ENCODE measurements at regions not wholly inside any gene's neighbourhood (a gene's known extent, or its start where the extent isn't known, plus 50 kb on each side); places are given as distances from the start of the nearest gene placed in this dataset.

DNA sequence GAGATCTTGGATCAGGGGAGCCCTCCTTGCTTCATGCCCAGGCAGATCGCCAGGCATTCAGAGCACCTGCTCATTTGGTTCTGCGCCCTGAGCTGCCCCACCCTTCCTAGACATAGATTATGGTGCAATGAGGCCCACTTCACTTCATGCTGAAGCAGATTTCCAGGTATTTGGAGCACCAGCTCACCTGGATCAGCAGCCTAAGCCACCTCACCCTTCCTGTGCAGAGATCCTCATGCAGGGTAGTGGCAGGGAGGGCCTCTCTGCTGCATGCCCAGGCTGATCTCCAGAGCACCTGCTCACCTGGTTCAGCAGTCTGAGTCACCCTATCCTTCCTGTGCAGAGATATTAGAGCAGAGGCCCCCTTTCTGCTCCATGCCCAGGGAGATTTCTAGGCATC, 1966.1 kb downstream of the PCDH9 start:
- H3K36me3 ChIP-seq (ENCODE audit: control insufficient read depth in 4 of 4, insufficient read depth in 3 of 4, low read depth in 1 of 4, low read length in 3 of 4): no peaks in the 10 kb centered on the region
- peaks cover 0 to 4% (median 0%) of the 10 kb centered on the region in 4 donors for H3K9me3 ChIP-seq (ENCODE audit: control insufficient read depth in 4 of 4, low read length in 3 of 4)
- DNase-seq (ENCODE audit: low spot score): no peak
- no peak overlapping the region for H3K27ac ChIP-seq (ENCODE audit: low read depth in 1 of 2, low read length in 2 of 2)
- TF ChIP-seq NR2F2 (IDR thresholded peaks at IDR 0.05) (no peak), HNF4A (conservative IDR thresholded peaks at IDR 0.05) (no peak), RAD21 (IDR thresholded peaks at IDR 0.05) (no peak), YY1 (IDR thresholded peaks at IDR 0.05) (no peak), MAX (IDR thresholded peaks at IDR 0.05) (no peak)
- TF ChIP-seq, protein P1, sequence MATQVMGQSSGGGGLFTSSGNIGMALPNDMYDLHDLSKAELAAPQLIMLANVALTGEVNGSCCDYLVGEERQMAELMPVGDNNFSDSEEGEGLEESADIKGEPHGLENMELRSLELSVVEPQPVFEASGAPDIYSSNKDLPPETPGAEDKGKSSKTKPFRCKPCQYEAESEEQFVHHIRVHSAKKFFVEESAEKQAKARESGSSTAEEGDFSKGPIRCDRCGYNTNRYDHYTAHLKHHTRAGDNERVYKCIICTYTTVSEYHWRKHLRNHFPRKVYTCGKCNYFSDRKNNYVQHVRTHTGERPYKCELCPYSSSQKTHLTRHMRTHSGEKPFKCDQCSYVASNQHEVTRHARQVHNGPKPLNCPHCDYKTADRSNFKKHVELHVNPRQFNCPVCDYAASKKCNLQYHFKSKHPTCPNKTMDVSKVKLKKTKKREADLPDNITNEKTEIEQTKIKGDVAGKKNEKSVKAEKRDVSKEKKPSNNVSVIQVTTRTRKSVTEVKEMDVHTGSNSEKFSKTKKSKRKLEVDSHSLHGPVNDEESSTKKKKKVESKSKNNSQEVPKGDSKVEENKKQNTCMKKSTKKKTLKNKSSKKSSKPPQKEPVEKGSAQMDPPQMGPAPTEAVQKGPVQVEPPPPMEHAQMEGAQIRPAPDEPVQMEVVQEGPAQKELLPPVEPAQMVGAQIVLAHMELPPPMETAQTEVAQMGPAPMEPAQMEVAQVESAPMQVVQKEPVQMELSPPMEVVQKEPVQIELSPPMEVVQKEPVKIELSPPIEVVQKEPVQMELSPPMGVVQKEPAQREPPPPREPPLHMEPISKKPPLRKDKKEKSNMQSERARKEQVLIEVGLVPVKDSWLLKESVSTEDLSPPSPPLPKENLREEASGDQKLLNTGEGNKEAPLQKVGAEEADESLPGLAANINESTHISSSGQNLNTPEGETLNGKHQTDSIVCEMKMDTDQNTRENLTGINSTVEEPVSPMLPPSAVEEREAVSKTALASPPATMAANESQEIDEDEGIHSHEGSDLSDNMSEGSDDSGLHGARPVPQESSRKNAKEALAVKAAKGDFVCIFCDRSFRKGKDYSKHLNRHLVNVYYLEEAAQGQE (IDR thresholded peaks at IDR 0.05): no peak
- H3K4me3 ChIP-seq (ENCODE audit: low read depth in 1 of 3, low read length in 3 of 3): no peak overlapping the region
- no peaks in the 10 kb centered on the region for H3K4me1 ChIP-seq (ENCODE audit: control insufficient read depth in 4 of 4, insufficient read depth in 4 of 4, low read length in 3 of 4)
- H3K9ac ChIP-seq (ENCODE audit: low read depth in 1 of 2, low read length in 2 of 2): no peak overlapping the region
- no peaks in the 10 kb centered on the region for H3K27me3 ChIP-seq (ENCODE audit: control insufficient read depth in 4 of 4, insufficient read depth in 4 of 4, low read length in 3 of 4)
- 77% methylated on average over 2 of the region's 2 CpGs for WGBS

GRCh38 chr13:65260946-65261891, 1968.9 kb downstream of the PCDH9 start:
- no peak for DNase-seq (ENCODE audit: low spot score)
- peaks cover 0 to 4% (median 0%) of the 10 kb centered on the region in 4 donors for H3K9me3 ChIP-seq (ENCODE audit: control insufficient read depth in 4 of 4, low read length in 3 of 4)
- H3K36me3 ChIP-seq (ENCODE audit: control insufficient read depth in 4 of 4, insufficient read depth in 3 of 4, low read depth in 1 of 4, low read length in 3 of 4): no peaks in the 10 kb centered on the region
- no peak overlapping the region for H3K27ac ChIP-seq (ENCODE audit: low read depth in 1 of 2, low read length in 2 of 2)
- H3K9ac ChIP-seq (ENCODE audit: low read depth in 1 of 2, low read length in 2 of 2): no peak overlapping the region
- no peak overlapping the region for H3K4me3 ChIP-seq (ENCODE audit: low read depth in 1 of 3, low read length in 3 of 3)
- TF ChIP-seq, protein P2, sequence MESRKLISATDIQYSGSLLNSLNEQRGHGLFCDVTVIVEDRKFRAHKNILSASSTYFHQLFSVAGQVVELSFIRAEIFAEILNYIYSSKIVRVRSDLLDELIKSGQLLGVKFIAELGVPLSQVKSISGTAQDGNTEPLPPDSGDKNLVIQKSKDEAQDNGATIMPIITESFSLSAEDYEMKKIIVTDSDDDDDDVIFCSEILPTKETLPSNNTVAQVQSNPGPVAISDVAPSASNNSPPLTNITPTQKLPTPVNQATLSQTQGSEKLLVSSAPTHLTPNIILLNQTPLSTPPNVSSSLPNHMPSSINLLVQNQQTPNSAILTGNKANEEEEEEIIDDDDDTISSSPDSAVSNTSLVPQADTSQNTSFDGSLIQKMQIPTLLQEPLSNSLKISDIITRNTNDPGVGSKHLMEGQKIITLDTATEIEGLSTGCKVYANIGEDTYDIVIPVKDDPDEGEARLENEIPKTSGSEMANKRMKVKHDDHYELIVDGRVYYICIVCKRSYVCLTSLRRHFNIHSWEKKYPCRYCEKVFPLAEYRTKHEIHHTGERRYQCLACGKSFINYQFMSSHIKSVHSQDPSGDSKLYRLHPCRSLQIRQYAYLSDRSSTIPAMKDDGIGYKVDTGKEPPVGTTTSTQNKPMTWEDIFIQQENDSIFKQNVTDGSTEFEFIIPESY (IDR thresholded peaks at IDR 0.05): no peak
- TF ChIP-seq YY1 (IDR thresholded peaks at IDR 0.05) (no peak), MAX (IDR thresholded peaks at IDR 0.05) (no peak), HNF4G (IDR thresholded peaks at IDR 0.05) (no peak)
- TF ChIP-seq, protein P1 (IDR thresholded peaks at IDR 0.05): no peak
- TF ChIP-seq, protein P3, sequence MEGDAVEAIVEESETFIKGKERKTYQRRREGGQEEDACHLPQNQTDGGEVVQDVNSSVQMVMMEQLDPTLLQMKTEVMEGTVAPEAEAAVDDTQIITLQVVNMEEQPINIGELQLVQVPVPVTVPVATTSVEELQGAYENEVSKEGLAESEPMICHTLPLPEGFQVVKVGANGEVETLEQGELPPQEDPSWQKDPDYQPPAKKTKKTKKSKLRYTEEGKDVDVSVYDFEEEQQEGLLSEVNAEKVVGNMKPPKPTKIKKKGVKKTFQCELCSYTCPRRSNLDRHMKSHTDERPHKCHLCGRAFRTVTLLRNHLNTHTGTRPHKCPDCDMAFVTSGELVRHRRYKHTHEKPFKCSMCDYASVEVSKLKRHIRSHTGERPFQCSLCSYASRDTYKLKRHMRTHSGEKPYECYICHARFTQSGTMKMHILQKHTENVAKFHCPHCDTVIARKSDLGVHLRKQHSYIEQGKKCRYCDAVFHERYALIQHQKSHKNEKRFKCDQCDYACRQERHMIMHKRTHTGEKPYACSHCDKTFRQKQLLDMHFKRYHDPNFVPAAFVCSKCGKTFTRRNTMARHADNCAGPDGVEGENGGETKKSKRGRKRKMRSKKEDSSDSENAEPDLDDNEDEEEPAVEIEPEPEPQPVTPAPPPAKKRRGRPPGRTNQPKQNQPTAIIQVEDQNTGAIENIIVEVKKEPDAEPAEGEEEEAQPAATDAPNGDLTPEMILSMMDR (IDR thresholded peaks at IDR 0.05; ENCODE audit: low read depth, low read length, missing input control): no peak
- H3K27me3 ChIP-seq (ENCODE audit: control insufficient read depth in 4 of 4, insufficient read depth in 4 of 4, low read length in 3 of 4): no peaks in the 10 kb centered on the region
- 54% methylated on average over 5 of the region's 5 CpGs for whole genome bisulfite sequencing
- no peaks in the 10 kb centered on the region for H3K4me1 ChIP-seq (ENCODE audit: control insufficient read depth in 4 of 4, insufficient read depth in 4 of 4, low read length in 3 of 4)

Measured in liver (tissue), 8 donors.